Stimulated activated CD4-positive, alpha-beta T cell treated with anti-CD3 and anti-CD28 coated beads, Interleukin-1b, Interleukin-23, amount 100 ng/mL, for 48 hours (primary cell): ENCODE measurements at regions not wholly inside any gene's neighbourhood (a gene's known extent, or its start where the extent isn't known, plus 50 kb on each side); places are given as distances from the start of the nearest gene placed in this dataset.

Source experiments
- DNase-seq: peaks from one replicate; pipeline ENCODE4 v3.0.0-alpha.2; 2020

DNA sequence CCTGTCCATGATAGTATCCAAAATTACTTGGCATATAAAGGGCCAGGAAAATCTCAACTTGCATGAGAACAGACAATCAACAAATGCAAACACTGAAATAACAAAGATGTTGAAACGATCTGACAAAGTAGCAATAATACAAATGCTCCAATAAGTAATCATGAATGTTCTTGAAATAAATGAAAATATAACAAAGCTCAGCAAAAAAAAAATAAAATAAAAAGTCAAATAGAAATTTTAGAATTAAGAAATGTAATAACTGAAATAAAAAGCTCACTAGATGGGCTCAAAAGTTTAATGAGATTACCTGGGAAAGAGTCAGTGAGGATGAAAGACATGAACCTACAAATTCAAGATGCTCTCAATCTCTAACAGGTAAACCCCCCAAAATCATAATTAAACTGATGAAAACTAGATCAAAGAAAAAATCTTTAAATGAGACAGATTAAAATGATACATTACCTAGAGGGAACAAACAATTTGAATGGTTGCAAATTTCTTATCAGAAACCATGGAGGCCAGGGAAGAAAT lies 319.0 kb upstream of the IRX3 start:
- no peak for DNase-seq

DNA sequence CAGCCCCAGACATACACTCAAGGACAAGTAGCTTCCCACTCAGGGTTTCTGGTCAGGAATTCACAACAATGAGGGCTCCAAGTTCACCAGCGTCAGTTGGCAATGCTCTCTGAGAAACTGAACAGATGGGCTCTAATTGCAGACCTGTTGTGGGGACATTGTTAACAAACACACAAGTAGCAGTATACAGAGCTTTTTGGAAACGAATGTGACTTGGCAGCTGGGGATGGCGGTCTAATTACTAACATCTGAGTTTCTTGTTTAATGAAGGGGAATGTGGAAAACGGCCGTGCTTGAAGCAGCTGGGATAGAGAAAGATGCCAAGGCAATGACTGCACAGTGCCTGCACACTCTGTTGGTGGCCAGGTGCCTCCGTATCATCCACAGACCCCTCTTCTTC lies 316.1 kb upstream of the IRX3 start:
- DNase-seq = no peak

DNA sequence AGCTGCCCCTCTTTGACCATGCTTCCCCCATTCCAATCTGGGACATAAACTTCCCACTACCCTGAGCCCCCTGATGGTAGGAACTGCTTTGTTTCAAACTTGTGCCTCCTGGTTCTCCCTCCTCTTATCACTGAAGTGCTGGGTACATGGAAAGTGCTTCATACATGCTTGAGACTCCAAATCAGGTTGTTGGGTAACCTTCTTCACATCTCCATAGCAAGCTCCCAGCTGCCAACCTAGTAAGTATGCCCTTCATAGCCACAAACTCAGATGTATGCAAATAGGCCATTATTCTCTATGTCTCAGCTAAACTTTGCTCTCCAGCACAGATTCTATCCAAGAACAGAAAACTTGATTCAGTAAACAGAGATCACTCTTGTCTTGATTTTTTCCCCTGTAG lies 310.6 kb upstream of the IRX3 start:
- DNase-seq = no peak

DNA sequence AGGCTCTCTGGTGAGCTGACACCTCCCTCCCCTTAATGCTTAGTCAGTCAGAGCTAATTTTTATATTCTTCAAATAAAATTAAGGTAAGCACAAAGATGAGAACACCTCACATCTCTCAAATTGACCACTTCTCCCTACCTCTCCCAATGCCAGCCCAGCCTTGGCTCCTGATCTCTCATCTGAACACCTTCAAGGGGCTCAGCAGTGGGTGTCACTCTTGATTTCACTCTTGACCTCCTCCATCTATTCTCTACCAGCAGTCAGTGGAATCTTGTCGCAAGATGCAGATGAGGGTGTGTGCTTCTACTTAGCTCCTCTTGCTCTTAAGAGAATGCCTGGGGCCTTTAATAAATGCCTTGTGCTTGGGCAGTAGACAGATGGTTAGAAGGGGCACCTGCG lies 309.0 kb upstream of the IRX3 start:
- no peak for DNase-seq

DNA sequence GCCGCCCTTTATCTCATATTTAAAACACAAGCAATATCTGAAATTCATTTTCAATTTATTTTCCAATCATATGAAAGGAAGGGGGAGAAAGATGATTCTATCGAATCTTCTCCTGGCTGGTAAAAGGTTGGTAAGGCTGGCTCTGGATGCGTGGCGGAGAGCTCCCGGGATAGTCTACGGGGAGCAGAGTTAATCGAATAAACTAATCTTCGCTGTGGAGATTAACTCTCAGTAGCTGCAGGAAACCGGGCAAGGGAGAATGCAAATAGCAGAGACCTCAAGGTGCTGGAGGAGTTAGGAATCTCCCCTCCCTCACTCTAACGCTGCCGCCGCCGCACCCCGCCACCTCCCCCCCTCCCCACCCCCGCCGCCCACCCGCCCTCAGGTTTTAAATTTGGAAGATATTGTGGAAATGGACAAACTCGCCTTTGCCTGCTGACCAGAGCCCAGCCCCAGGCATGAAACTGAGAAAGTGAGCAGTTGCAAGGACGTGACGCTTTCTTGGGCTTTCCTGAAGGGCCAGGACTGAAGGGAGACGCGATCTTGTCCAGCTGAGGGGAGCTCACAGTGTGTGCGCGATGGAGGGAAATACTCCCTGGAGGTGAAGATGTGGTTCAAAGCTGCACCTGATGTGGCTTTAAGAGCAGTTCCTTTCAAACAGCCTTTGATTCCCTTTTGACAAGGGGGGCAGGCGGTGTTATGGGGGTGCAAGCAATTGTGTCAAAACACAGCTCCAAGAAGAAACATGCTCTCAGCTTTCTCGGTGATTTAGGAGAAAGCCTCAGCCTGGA lies 308.2 kb upstream of the IRX3 start:
- no peak for DNase-seq

DNA sequence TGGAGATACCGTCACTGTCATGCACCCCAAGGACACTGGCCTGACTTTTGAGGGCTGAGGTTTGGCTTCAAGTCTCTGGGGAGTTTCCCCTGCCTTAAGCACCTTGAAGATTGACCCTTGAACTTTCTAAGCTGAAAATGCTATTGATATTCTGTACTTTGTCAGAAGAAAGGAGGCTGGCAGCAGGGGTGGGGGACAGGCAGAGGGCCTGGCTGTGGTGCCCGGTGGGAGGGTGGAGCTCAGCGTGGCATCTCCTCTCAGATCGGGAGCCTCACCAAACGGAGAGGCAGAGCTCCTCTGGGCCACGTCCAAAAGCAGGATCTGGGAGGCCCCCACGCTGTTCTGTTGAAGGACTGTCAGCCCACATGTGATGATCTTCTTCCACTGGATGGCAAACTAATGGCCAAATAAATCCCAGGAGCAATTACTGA lies 305.2 kb upstream of the IRX3 start:
- DNase-seq = no peak

DNA sequence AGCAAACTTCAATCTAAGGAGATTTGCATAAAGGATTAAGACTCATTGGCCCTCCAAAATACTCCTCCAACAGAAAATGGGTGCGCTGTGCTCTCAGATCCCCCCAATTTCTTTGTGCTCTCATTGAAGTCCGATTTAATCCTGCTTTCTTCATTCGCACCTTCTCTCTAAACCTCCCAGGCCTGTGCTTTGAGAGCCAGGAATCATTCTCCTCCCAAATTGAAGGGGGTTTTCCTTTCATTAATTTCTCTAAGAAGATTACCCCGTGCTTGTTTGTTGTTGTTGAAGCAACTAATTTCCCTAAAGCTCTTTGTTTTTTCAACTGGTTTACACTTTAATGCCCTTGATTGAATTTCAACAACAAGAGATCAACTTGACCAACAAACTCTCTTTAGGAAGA lies 304.2 kb upstream of the IRX3 start:
- no peak for DNase-seq

DNA sequence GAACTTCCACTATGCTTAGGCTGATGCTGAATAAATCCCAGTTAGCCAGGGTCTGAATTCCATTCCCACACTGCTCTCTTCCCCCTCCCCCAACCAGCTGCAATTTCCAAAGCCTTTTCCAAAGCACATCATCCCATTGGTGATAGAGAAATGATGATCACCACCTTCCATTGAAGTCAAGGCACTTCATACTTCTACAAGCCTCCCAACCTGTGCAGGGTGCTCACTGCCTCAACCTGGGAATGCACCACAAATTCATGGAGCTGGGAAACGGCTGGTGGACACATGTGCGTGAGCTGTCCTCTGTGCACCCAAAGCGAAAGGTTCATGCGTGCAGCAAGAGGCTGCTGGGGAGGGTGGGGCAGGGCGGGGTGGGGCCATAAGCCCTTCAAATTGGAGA lies 302.7 kb upstream of the IRX3 start:
- no peak for DNase-seq

DNA sequence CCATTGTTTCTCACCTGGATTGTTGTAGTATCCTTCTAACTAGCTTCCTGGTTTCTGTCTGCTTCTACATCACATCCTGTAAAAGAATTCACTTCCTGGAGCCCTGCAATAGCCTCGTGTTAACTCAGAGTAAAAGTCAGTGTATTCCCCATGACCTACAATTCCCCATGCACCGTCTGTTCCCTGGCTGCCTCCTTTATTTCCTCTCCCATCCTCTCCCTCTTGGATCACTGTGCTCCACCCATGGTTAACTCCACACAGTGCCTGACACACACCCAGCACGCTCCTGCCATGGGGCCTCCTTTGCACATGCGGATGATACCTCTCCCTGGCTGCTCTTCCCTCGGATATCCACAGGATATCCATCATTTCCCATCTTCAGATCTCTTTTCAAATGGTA lies 301.4 kb upstream of the IRX3 start:
- no peak for DNase-seq

DNA sequence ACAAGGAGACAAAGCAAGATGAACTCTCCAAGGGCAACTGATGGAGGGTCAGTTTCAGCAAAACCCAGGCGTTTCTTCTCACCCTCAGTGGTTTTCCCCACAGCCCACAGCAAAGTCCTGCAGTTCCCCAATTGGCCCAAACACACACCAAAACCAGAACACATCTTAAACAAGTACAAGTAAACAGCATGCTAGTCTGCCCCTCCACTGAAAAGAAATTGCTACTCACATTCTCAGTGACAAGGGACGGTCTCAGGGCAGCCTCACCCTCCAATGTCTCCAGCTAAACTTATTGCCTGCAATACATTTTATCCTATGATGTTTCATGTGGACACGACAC lies 300.6 kb upstream of the IRX3 start:
- no peak for DNase-seq

DNA sequence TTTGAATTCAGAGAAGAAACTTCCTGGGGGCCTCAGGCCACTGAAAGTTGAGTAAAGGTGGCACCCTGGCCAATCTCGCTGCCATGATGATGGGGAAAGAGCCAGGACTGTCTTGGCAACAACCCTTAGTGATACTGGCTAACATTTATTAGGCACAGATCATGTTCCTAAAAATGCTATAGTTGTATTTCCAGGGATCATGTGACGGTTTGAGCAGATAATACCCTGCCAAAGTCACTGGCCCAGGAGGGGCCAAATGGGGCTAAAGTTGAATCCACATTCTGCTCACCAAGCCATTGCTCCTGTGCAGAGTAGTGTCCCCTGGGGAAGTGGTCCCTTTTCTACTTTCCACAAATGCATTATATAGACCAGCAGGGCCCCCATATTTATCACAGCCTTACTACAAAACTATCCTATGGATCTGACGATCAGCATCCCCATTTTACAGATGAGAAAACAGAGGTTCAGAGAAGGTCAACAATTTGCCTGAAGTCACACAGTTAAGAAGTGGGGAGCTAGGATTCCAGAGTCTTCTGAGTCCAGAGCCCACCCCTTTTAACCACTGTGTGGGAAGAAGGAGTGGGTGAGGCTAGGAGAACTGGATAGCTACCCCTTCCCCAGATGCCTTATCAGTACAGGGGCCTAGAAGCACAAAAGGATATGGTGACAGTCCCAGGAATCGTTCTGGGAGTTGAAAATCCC lies 300.0 kb upstream of the IRX3 start:
- no peak for DNase-seq

DNA sequence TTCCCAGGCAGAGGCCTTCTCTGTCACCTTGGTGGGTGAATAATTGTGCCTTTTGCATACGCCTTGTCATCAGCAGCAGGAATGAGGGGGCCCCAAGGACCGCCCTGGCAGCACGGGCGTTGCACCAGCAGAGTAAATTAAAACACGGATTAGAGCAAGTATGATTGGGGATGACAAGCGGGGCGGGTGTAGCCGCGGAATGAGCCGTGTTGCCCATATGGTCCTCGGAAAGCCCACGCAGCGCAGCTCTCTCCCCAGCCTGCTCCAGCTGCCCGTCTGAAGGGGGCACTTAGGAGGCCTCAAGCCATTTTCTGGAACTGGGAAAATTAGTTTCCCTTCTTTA lies 299.4 kb upstream of the IRX3 start:
- DNase-seq = no peak

DNA sequence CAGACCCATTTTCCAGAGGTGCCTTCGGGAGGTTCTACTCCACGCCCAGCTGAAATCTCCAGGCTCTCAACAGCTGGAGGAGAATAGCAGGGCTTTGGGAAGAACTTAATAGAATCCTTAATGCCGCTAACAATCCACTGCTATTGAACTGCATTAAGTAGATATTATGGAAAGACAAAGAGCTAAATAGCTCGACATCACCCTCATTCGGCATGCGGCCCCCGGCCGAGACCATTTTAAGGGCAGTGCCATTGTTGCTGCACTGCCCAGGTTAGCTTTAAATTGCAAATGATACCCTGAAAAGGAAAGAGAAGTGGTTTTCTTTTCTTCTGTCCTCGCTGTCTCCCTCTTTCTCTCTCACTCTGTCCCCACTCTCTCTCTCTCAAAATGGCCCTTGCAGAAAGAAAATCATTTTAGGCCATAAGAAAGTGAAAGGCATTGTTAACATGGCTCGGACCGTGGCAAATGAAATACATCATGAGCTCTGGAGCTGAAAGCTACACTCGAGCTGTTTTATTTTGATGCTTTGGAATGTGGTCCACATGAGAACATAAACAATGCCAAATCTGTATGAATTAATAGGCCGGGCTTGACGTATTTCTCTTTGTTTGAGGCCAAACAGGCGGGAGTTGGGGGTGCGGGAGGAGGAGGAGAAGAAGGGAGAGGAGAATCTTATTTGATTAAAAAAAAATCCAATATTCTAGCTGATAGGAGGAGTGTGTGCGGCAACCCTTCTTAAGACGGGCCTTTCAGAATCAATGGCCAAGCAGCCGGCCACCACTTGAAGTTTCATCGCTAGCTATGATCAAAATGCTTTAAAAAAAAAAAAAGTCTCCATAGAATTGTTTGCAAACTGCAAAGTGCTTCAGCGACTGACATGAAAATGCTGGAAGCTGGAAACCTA lies 298.8 kb upstream of the IRX3 start:
- no peak for DNase-seq

DNA sequence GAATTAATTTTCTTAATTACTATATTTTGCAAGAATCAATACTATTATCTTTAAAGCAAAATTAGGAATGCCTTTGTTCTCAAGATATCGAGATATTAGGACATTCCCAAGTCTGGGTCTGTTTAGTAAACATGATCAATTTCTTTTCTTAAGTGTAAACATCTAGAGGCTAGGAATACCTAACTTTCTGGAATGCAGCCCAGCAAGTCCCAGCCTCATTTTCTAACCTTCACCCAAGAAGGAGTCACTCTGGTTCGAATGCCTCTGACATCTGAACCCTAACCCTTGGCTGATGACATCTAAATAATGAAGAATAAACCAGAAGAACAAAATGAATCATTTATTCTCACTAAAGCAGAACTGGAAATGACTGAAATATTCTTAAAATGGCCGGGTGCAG lies 297.5 kb upstream of the IRX3 start:
- no peak for DNase-seq

DNA sequence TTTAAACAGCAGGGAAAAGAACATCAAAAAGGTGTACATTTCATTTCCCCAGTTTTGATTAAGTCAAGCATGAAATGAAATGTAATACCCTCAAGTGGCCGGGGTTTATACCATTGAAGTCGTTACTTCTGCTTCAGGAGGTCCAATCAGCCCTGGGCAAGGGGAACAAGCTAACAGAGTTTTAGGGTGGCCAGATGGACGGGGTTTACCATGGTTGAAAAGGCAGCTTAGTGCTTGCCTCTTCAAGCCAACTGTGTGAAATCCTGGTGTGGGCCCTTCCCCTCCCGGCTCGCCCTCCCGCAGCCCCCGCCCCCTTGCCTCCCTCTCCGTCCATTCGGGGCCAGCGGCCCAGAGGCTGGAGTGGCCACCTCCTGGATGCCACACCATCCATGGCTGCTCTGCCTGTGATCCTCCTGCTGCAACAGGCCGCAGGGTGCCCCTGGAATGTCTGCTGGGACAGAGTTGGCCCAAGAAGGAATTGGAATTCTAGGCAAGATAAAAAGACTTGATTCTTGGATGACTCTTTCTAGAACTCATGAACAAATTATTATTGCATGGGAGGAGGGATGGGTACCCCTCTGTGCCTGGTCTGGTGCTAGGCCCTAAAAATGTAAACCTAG lies 296.2 kb upstream of the IRX3 start:
- DNase-seq = no peak

DNA sequence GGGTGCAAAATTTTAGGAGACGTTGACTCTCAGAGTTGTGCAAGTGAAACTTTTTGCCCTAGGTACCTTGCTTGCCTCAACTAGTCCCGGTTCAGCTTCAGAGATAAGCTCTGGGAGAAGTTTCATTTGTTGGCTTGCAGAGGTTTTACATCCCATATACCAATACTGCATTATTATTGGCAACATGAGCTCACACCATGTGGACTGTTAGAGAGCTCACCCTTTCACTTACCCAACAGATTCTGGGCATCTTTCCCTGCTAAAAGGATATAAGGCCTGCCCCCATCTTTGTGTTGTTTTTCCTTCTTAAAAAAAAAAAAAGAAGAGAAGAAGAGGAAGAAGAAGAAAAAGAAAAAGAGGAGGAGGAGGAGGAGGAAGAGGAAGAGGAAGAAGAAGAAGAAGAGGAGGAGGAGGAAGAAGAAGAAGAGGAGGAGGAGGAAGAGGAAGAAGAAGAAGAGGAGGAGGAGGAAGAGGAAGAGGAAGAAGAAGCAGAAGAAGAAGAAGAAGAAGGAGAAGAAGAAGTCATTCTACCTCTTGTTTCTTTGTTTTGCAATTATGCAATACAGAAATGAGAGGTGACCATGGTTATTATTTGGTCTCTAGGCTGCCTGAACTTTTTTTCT lies 292.6 kb upstream of the IRX3 start:
- no peak for DNase-seq

DNA sequence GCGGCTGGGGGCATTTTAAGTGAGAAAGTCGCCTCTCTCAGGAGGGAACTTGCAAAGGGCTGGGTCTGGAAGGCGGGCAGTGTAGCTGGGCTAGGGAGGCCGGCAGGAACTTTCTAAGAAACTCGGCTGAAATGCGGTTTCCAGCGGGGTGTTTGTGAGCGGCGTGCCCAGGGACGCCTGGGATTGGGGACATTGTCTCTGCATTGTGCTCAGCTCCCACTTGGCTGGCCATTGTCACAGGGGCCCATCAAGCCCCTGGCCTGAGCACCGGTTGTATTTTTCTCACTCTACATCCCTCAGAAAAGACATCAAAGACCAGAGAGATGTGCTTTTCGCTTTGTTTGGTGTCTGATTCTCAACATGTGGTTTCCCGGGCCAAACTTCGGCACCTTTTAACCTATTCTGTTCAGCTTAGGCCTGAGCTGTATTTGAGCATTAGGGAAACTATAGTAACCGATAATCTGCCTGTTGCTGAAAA lies 291.1 kb upstream of the IRX3 start:
- DNase-seq = no peak

DNA sequence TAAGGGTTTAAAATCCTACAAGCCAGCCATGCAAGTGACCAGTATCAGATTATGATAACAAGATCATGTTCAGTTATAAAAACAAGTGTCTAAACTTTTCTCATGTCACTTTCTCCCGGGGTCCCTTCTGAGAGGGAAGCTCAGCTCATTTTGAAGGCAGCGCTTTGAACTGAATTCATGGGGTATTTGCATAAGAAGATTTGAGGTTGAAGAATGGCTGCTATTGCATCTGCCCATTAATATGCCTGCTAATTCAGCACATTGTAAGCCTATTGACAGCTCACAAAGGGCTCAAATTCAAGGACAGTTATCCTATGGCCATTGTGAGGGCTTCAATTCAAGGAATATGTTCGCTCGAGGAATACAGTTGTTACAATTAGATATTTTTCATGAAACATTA lies 290.2 kb upstream of the IRX3 start:
- DNase-seq = no peak

DNA sequence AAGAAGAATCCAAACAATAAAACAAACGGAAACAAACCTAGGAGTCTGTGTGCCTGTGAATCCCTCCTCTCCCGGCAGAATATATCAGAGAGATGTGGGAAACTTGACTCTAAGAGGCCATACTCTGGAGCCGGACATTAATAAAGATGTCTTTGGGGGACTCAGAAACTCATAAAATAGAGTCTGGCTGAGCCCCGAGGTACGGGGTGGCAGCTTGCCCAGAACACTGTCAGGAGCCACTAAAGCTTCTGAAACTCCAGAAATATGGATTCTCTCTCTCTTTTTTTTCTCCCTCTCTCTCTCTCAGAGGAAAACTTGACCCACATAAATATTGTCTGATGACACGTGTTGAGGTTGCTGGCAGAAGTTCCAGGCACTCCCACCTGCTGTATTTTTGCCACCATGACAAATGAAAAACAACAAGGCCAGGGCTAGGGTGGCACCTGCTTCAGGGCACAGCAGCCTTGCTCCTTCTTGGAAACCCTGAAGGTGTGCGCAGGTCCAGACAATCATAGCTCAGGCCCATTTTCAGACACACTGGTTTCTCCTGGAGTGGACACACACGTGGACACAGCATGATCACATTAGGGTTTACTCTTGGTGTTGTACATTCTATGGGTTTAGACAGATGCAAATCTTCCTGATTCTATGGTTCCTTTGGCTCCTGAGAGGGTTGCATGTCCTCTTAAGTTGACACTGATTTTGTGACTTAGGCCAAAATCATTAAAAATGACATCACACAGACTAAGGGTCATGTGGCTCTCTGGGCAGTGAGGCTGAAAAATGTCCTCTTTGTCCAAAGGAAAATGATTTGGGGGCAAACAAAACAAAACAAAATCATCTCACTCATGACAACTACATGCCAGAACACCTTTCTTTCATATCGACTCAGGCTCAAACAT lies 282.6 kb upstream of the IRX3 start:
- no peak for DNase-seq

DNA sequence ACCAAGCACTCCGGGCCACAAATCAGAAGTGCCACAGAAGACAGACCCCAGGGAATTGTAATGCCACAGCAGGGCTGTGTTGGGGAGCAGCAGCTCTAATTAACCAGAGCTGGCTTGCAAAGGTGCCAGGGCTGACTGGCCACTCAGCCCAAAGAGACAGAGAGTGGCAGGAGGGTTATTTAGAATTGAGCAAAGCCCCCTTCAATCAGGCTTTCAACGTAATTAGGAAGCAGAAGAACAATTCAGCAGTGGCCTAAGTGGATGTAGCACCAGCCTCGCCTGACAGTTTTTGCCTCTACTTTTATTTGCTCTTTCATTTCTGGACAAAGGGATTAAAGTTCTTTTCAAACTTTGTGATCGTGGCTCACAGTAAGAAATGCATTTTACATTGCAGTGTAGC lies 278.3 kb upstream of the IRX3 start:
- no peak for DNase-seq

DNA sequence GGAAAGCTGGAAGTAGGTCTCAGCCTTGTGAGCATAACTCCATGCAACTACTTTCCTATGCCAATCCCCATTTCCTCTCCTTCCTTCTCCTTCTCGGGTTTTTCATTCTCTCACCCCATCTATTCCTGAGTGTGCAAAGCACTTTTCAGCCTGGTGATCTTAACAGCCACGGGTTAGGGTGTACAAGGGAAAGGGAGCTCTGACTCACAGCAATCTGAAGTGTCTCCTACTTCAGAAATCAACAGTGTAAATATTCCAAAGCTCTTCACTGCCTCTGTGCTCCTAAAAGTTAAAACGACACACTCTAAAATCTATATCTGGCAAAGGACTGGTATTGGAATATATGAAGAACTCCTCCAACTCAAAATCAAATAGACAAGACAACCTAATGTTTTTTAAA lies 268.0 kb upstream of the IRX3 start:
- DNase-seq = no peak

DNA sequence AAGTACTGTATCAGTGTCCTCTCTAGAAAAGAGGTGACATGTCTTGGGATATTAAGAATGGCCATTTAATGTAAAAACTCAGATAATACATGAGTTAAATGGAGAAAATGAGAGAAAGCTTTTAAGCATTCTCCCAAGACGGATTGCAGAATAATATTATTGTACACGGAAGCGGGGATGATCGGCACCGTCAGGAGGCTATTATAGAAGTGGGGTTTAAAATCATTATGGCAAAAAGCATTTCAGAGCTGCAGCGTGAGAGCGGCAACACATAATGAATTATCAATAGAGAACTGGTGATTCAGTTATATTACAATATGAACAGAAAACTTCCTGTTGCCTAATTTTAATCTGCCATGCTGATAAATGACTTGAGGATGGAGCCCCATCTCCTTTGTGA lies 261.7 kb upstream of the IRX3 start:
- no peak for DNase-seq
